ENCODE measurements at regions not wholly inside any gene's neighbourhood (a gene's known extent, or its start where the extent isn't known, plus 50 kb on each side); places are given as distances from the start of the nearest gene placed in this dataset.
"Not testable (repeated sequence)": the region's sequence is repeated elsewhere in the genome, so short reads cannot be mapped to it uniquely, and the experiment has no call there.

GRCh38 chr14:105911006-105911847 lies 384.8 kb downstream of the TMEM121 start (continued):
- no peak for TF ChIP-seq BACH1 (IDR thresholded peaks at IDR 0.05; ENCODE audit: low read length)

GRCh38 chr14:105911848-105912292 lies 385.5 kb downstream of the TMEM121 start:
- H3K79me2 ChIP-seq (ENCODE audit: control insufficient read depth in 1 of 2, insufficient read depth in 2 of 2, low read length in 2 of 2); H2AK5ac ChIP-seq (ENCODE audit: low read depth, low read length); FAIRE-seq; H2BK5ac ChIP-seq (ENCODE audit: low read depth, low read length); H3K56ac ChIP-seq (replicated peaks; ENCODE audit: insufficient read length, low read depth, low read length); H3K4me2 ChIP-seq (ENCODE audit: insufficient read depth in 1 of 2, low read depth in 2 of 2, low read length in 2 of 2); H2BK20ac ChIP-seq (ENCODE audit: low read length); H4K91ac ChIP-seq (replicated peaks; ENCODE audit: insufficient read length, low read length); H2BK15ac ChIP-seq (ENCODE audit: low read length); H3K4me3 ChIP-seq (ENCODE audit: extremely low read depth in 1 of 4, insufficient read depth in 2 of 4, low read depth in 3 of 4, low read length in 4 of 4); H4K5ac ChIP-seq (ENCODE audit: insufficient read length, low read depth, low read length); H3K27ac ChIP-seq (ENCODE audit: low read depth, low read length); H3K79me1 ChIP-seq (ENCODE audit: low read depth, low read length); H3K4ac ChIP-seq (replicated peaks; ENCODE audit: insufficient read length, low read depth, low read length); H2AFZ ChIP-seq (ENCODE audit: low read length); POLR2A ChIA-PET (ENCODE audit: partially characterized antibody); H4K8ac ChIP-seq (ENCODE audit: extremely low read depth, insufficient read depth, low read length); H3K18ac ChIP-seq (ENCODE audit: extremely low read depth, low read length); H3K9ac ChIP-seq (replicated peaks in 1 of 4; ENCODE audit: extremely low read depth in 1 of 4, low read depth in 3 of 4, low read length in 3 of 4); H3K4me1 ChIP-seq (replicated peaks in 1 of 4; ENCODE audit: control insufficient read depth in 3 of 4, insufficient read depth in 4 of 4, low read length in 3 of 4); H3K36me3 ChIP-seq (ENCODE audit: control insufficient read depth in 2 of 4, insufficient read depth in 4 of 4, low read length in 3 of 4); DNase-seq (ENCODE audit: low read depth in 1 of 2, low spot score in 2 of 2); H3K27me3 ChIP-seq (replicated peaks in 1 of 4; ENCODE audit: control insufficient read depth in 3 of 4, extremely low read depth in 1 of 4, insufficient read depth in 3 of 4, low read length in 3 of 4); H3K23ac ChIP-seq (ENCODE audit: insufficient read length); H4K20me1 ChIP-seq (replicated peaks in 1 of 2; ENCODE audit: control insufficient read depth in 1 of 2, insufficient read depth in 2 of 2, low read length in 2 of 2); H2BK120ac ChIP-seq (replicated peaks; ENCODE audit: low read depth, low read length); H2BK12ac ChIP-seq (ENCODE audit: low read depth, low read length); H3K23me2 ChIP-seq (ENCODE audit: low read depth, low read length); H3K14ac ChIP-seq (ENCODE audit: insufficient read length); CTCF ChIA-PET (ENCODE audit: partially characterized antibody): not testable (repeated sequence)
- peaks cover 59 to 97% of the 10 kb centered on the region in 2 experiments for H3K9me3 ChIP-seq (ENCODE audit: insufficient read depth in 2 of 2, low read depth in 1 of 2, low read length in 1 of 2)
- 82% methylated on average over 7 of the region's 8 CpGs; no CpG with 5 or more reads in 1 of the 2 experiments for WGBS, 2 experiments (ENCODE audit: extremely low coverage in 1 of 2, insufficient coverage in 1 of 2, insufficient read length in 1 of 2, insufficient replicate concordance in 2 of 2, low coverage in 1 of 2, low lambda C conversion rate in 2 of 2, missing lambda C conversion rate in 1 of 2)

Measured in H1 (cell line).